Stimulated activated naive CD4-positive, alpha-beta T cell (primary cell): ENCODE measurements at regions not wholly inside any gene's neighbourhood (a gene's known extent, or its start where the extent isn't known, plus 50 kb on each side); places are given as distances from the start of the nearest gene placed in this dataset.

Experiments used
- DNase-seq, 6 experiments: peaks; one replicate each; lab custom pipeline; 2025; lab: John Stamatoyannopoulos, UW

DNA sequence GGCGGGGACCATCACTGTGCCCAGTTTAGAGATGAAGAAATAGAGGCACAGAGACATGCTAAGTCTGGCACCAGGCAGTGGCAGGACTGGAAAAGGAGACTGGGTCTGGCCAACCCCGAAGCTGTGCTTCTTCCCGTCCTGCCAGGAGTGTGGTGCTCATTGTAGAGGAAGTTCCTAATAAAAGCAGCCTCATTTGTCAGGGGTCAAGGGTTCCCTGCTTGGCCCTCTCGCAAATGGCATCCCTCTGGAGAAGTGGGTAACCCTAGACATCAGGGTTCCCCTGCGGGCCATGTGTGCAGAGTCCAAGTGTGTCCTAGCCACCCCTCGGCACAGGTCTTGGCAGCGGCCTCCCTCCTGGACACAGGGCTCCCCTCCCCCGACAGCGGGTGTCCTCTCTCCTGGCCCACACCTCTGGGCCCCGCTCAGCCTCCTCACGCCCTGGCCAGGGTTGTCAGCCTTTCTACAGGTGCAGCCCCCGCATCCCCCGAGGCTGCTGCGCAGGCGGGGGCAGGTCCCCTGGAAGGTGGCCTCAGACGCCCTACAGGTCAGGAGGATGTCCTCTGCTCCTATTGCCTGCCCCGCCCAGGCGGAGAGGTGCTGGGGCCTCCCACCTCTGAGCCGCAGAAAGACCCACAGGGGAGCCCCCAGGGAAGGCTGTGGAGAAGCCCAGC, 61.8 kb upstream of the PRR20G start:
- DNase-seq: no peak

DNA sequence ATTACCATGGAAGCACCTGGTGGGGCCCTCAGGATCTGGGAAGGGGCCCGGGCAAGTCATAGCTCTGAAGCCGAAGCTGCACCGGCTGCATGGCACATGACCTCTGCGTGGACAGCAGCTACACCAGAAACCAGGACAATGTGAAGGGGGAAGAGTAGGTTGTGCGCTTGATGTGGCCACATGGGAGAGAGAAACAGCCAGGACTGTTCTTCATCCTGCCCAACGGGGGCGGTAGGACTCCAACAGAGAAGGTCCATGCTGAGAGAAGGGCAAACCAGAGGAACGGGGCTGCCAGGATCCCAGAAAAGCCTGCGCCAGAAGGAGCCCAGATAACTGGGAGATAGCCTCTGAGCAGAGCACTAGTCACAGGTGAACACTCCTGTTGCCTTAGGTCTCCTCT, 54.9 kb upstream of the PRR20G start:
- DNase-seq: no peak

DNA sequence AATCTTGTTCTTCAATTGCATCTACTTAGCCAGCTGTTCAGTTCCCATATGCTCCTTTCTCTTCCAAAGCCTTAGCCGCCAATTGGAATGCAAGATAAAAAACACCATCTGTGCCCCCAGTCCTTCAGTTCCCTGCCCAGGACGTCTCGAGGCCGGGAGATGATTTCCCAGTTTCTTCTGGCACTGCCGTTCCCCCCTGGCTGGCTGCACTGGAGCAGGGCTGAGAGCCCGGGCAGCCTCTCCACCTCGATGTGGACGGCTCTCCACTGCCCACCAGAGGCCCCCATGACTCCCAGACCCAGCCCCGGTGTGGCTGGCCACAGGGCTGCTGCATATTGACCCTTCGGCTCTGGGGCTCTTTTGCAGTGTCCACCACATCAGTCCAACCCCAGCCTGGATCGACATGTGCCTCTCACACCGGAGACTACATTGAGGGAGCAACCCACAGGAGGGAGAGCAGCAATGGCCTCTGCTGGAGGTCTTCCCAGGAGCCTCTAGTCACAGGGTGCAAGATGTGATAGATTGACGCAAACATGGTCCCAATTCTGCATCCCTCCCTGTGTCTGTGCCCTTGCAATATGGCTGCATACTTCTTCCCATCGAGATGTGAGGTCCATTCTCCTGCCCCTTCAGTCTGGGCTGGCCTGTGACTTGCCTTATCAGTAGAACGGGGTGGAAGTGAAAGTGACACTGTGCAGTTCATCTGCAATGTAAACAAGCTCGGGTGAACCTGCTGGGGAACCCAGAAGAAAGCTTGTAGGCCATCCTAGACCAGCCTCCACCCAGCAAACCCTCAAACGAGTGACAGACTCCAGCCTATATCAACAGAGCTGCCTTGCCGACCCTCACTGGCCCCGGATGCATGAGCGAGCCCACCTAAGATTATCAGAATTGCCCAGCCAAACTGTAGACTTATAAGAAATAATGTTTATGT, 52.3 kb upstream of the PRR20G start:
- DNase-seq: no peak

- no peak for DNase-seq
These were observed 51.2 kb upstream of the PRR20G start for GRCh38 chr3:127339016-127339415.

- DNase-seq: no peak
These were observed 50.2 kb upstream of the PRR20G start for GRCh38 chr3:127337911-127338531.
